ENCODE measurements at regions not wholly inside any gene's neighbourhood (a gene's known extent, or its start where the extent isn't known, plus 50 kb on each side); places are given as distances from the start of the nearest gene placed in this dataset.

DNA sequence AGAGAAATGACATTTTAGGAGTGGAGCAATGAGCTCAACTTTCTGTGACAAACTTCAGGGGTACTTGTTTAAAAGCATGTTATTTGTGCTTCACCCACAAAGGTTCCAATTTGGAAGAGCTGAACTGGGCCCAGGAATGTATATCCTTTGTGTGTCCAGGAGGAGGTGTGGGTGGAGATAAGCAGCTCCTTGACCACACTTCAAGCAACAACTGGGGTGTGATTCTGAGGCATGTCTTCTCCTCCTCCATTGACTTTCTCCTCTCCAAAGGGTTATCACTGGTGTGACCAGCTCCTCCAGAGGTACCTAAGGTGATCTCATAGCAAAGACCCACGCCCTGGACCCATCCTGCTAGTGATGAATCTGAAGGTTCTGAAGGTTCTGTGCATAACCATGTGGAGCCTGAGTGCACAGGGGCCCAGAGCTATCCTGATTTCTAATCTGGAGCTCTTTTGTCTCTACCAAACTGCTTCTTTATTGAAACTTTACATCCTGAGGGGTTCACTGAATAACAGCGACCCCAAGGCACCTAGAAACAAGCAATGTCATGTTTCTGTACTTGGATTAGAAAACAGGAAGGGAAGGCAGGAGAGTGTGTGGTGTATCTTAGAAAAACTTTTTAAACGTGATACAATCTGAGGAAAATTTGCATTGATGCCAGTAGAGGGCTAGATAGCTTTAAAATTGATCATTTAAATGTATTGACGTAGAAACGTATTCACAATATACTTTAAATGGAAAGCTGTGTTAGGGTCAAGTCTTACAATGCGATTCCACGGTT lies 60.9 kb upstream of the CD93 start:
- Histone ChIP-seq H3K27me3 (ENCODE audit: low read depth, low read length) (no peaks in the 10 kb centered on the region), H3K4me1 (ENCODE audit: low read length) (peaks cover 73% of the 10 kb centered on the region), H4K20me1 (ENCODE audit: insufficient read depth, low read length) (no peaks in the 10 kb centered on the region), H3K4me3 (ENCODE audit: low read length) (no peak overlapping the region), H3K9ac (ENCODE audit: low read length) (no peak overlapping the region), H3K79me2 (ENCODE audit: low read length) (no peaks in the 10 kb centered on the region), H3K27ac (ENCODE audit: low read length) (peak overlapping the region; percentile 5; the same call in 1 of the 2 replicates), H3K36me3 (replicated peaks; ENCODE audit: low read depth, low read length) (no peaks in the 10 kb centered on the region), H3K9me3 (ENCODE audit: insufficient read depth, low read length) (no peaks in the 10 kb centered on the region), H3K4me2 (ENCODE audit: low read length) (peak overlapping the region; percentile 43), H2AFZ (ENCODE audit: low read depth, low read length) (no peak overlapping the region)
- TF ChIP-seq, protein P1, sequence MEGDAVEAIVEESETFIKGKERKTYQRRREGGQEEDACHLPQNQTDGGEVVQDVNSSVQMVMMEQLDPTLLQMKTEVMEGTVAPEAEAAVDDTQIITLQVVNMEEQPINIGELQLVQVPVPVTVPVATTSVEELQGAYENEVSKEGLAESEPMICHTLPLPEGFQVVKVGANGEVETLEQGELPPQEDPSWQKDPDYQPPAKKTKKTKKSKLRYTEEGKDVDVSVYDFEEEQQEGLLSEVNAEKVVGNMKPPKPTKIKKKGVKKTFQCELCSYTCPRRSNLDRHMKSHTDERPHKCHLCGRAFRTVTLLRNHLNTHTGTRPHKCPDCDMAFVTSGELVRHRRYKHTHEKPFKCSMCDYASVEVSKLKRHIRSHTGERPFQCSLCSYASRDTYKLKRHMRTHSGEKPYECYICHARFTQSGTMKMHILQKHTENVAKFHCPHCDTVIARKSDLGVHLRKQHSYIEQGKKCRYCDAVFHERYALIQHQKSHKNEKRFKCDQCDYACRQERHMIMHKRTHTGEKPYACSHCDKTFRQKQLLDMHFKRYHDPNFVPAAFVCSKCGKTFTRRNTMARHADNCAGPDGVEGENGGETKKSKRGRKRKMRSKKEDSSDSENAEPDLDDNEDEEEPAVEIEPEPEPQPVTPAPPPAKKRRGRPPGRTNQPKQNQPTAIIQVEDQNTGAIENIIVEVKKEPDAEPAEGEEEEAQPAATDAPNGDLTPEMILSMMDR (IDR thresholded peaks at IDR 0.05; ENCODE audit: low read depth, low read length) = 0 out of 2 replicates have a peak, but pooled peaks have one; percentile 6
- TF ChIP-seq EZH2phosphoT487 (IDR thresholded peaks at IDR 0.05; ENCODE audit: low read depth) = no peak

DNA sequence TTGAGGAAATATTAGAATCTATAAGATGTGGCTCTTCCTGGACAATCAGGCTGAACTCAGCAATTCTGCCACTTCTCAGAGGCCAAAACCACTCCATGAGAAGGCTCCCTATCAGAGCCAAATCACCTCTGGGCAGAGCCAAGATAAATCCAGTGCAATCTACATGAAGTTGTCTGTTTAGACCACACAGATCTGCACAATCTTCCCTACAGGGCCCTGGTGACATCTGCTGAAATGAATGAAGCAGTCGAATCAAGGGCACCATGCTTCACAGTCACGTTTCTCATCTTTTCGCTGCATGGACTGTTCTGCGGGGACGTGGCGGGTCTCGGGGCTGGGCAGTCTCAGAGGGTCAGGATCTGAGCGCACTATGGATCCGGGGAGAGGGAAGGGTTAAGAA lies 60.1 kb upstream of the CD93 start:
- no peak overlapping the region for H3K4me3 ChIP-seq (ENCODE audit: low read length)
- H3K27me3 ChIP-seq (ENCODE audit: low read depth, low read length) = no peaks in the 10 kb centered on the region
- no peaks in the 10 kb centered on the region for H3K36me3 ChIP-seq (replicated peaks; ENCODE audit: low read depth, low read length)
- peaks cover 81% of the 10 kb centered on the region for H3K4me1 ChIP-seq (ENCODE audit: low read length)
- H2AFZ ChIP-seq (ENCODE audit: low read depth, low read length) = no peak overlapping the region
- H4K20me1 ChIP-seq (ENCODE audit: insufficient read depth, low read length) = no peaks in the 10 kb centered on the region
- no peaks in the 10 kb centered on the region for H3K9me3 ChIP-seq (ENCODE audit: insufficient read depth, low read length)
- no peaks in the 10 kb centered on the region for H3K79me2 ChIP-seq (ENCODE audit: low read length)
- H3K27ac ChIP-seq (ENCODE audit: low read length) = no peak overlapping the region
- H3K9ac ChIP-seq (ENCODE audit: low read length) = no peak overlapping the region
- H3K4me2 ChIP-seq (ENCODE audit: low read length) = peak overlapping the region; percentile 62; the same call in 1 of the 2 replicates
- TF ChIP-seq, protein P1 (IDR thresholded peaks at IDR 0.05; ENCODE audit: low read depth, low read length) = no peak
- TF ChIP-seq EZH2phosphoT487 (IDR thresholded peaks at IDR 0.05; ENCODE audit: low read depth) = no peak

DNA sequence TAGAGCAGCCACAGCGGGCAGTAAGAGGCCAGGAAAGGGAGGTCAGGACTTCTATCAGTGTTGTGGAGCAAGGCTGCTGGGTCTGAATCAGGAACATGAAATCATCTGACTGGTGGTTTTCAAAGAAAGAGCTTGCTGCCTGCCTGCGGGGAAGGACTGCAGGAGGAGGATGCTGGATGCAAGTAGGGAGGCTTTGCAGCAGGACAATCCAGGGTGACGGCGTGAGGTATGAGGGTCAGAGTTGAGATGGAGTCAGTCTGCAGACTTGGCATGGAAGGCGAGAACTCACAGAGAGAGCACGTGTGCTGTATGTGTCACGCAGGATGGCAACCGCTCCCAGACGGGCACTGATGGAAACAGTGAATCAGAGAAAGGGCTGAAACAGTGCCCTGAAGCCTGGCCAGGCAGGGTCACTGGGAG lies 59.2 kb upstream of the CD93 start:
- Histone ChIP-seq H3K4me1 (ENCODE audit: low read length) (peaks cover 77% of the 10 kb centered on the region), H3K27me3 (ENCODE audit: low read depth, low read length) (no peaks in the 10 kb centered on the region; the same call in 1 of the 2 replicates), H3K9ac (ENCODE audit: low read length) (no peak overlapping the region), H3K36me3 (replicated peaks; ENCODE audit: low read depth, low read length) (no peaks in the 10 kb centered on the region), H2AFZ (ENCODE audit: low read depth, low read length) (no peak overlapping the region), H3K4me2 (ENCODE audit: low read length) (peak overlapping the region; percentile 62), H4K20me1 (ENCODE audit: insufficient read depth, low read length) (no peaks in the 10 kb centered on the region), H3K9me3 (ENCODE audit: insufficient read depth, low read length) (no peaks in the 10 kb centered on the region), H3K79me2 (ENCODE audit: low read length) (no peaks in the 10 kb centered on the region), H3K4me3 (ENCODE audit: low read length) (0 out of 2 replicates have a peak overlapping the region, but pooled peaks have one; percentile 12), H3K27ac (ENCODE audit: low read length) (no peak overlapping the region; the same call in 1 of the 2 replicates)
- TF ChIP-seq, protein P1 (IDR thresholded peaks at IDR 0.05; ENCODE audit: low read depth, low read length) = no peak
- no peak for TF ChIP-seq EZH2phosphoT487 (IDR thresholded peaks at IDR 0.05; ENCODE audit: low read depth)

DNA sequence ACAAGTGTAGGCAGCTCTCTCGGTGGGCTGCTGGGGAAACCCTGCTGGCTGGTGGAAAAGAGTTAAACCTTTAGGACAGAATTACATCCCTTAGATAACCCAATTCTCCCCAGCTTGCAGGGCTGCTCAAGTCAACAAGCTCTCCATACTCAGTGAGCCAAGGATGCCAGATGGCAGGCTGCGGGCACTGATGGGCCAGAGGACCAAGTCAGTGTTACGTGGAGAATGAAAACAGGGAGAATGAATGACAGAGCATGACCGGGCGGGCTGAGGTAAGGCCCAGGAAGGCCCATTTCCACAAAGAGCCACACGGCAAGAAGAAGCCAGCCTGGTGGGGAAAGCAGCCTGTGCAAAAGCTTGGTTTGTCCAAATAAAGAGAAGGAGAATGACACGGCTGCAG lies 58.7 kb upstream of the CD93 start:
- peaks cover 76% of the 10 kb centered on the region for H3K4me1 ChIP-seq (ENCODE audit: low read length)
- no peak overlapping the region for H3K9ac ChIP-seq (ENCODE audit: low read length)

More for the DNA sequence above, 58.7 kb upstream of the CD93 start:
- Histone ChIP-seq H3K4me3 (ENCODE audit: low read length) (no peak overlapping the region), H4K20me1 (ENCODE audit: insufficient read depth, low read length) (no peaks in the 10 kb centered on the region), H3K4me2 (ENCODE audit: low read length) (peak overlapping the region; percentile 62), H3K36me3 (replicated peaks; ENCODE audit: low read depth, low read length) (no peaks in the 10 kb centered on the region), H3K27ac (ENCODE audit: low read length) (no peak overlapping the region; the same call in 1 of the 2 replicates), H3K79me2 (ENCODE audit: low read length) (no peaks in the 10 kb centered on the region), H2AFZ (ENCODE audit: low read depth, low read length) (no peak overlapping the region), H3K27me3 (ENCODE audit: low read depth, low read length) (no peaks in the 10 kb centered on the region; the same call in 1 of the 2 replicates), H3K9me3 (ENCODE audit: insufficient read depth, low read length) (no peaks in the 10 kb centered on the region)
- no peak for TF ChIP-seq EZH2phosphoT487 (IDR thresholded peaks at IDR 0.05; ENCODE audit: low read depth)
- TF ChIP-seq, protein P1 (IDR thresholded peaks at IDR 0.05; ENCODE audit: low read depth, low read length) = no peak
